ENCODE measurements at regions not wholly inside any gene's neighbourhood (a gene's known extent, or its start where the extent isn't known, plus 50 kb on each side); places are given as distances from the start of the nearest gene placed in this dataset.

DNA sequence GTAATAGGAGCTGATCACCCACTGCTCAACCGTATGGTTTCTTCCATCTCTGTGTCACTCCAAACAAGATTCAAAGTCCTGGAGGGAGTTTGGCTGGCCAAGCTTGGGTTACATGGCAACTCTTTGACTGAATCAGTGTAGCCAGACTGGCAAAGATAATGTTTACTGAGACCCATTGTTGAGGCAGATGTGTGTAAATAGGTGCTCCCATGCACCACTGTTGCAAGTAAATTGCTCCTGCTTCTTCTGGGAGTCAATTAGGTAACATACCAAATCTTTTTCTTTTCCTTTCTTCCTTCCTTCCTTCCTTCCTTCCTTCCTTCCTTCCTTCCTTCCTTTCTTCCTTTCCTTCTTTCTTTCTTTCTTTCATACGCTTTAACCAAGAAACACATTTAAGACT, 86.3 kb upstream of the DHX40 start:
- TF ChIP-seq YY1 (IDR thresholded peaks at IDR 0.05; ENCODE audit: low read depth) (no peak), EP300 (IDR thresholded peaks at IDR 0.05; ENCODE audit: borderline replicate concordance) (no peak), CEBPB (IDR thresholded peaks at IDR 0.05) (no peak), RAD21 (IDR thresholded peaks at IDR 0.05; ENCODE audit: low read depth) (no peak), CREB1 (IDR thresholded peaks at IDR 0.05; ENCODE audit: low read depth) (no peak), EGR1 (IDR thresholded peaks at IDR 0.05) (no peak), FOXM1 (IDR thresholded peaks at IDR 0.05; ENCODE audit: borderline replicate concordance, low read depth) (no peak), TEAD4 (IDR thresholded peaks at IDR 0.05) (no peak)
- TF ChIP-seq, protein P1, sequence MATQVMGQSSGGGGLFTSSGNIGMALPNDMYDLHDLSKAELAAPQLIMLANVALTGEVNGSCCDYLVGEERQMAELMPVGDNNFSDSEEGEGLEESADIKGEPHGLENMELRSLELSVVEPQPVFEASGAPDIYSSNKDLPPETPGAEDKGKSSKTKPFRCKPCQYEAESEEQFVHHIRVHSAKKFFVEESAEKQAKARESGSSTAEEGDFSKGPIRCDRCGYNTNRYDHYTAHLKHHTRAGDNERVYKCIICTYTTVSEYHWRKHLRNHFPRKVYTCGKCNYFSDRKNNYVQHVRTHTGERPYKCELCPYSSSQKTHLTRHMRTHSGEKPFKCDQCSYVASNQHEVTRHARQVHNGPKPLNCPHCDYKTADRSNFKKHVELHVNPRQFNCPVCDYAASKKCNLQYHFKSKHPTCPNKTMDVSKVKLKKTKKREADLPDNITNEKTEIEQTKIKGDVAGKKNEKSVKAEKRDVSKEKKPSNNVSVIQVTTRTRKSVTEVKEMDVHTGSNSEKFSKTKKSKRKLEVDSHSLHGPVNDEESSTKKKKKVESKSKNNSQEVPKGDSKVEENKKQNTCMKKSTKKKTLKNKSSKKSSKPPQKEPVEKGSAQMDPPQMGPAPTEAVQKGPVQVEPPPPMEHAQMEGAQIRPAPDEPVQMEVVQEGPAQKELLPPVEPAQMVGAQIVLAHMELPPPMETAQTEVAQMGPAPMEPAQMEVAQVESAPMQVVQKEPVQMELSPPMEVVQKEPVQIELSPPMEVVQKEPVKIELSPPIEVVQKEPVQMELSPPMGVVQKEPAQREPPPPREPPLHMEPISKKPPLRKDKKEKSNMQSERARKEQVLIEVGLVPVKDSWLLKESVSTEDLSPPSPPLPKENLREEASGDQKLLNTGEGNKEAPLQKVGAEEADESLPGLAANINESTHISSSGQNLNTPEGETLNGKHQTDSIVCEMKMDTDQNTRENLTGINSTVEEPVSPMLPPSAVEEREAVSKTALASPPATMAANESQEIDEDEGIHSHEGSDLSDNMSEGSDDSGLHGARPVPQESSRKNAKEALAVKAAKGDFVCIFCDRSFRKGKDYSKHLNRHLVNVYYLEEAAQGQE (IDR thresholded peaks at IDR 0.05; ENCODE audit: low read depth) = no peak
- TF ChIP-seq, protein P2, sequence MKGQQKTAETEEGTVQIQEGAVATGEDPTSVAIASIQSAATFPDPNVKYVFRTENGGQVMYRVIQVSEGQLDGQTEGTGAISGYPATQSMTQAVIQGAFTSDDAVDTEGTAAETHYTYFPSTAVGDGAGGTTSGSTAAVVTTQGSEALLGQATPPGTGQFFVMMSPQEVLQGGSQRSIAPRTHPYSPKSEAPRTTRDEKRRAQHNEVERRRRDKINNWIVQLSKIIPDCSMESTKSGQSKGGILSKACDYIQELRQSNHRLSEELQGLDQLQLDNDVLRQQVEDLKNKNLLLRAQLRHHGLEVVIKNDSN (IDR thresholded peaks at IDR 0.05) = no peak
- TF ChIP-seq, protein P3, sequence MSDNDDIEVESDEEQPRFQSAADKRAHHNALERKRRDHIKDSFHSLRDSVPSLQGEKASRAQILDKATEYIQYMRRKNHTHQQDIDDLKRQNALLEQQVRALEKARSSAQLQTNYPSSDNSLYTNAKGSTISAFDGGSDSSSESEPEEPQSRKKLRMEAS (IDR thresholded peaks at IDR 0.05) = no peak
